Lower leg skin (tissue), 4 donors: ENCODE measurements at regions not wholly inside any gene's neighbourhood (a gene's known extent, or its start where the extent isn't known, plus 50 kb on each side); places are given as distances from the start of the nearest gene placed in this dataset.

Experiments used
- DNase-seq, 2 donors: peaks; one replicate each; pipeline ENCODE4 v3.0.0-alpha.2; 2019; ENCODE audit warnings: low spot score in 2 of 2
- H3K4me3 ChIP-seq: fragments of 200-600 bp; sonication (generic); 2 replicates; pipeline ENCODE4 v1.5.1; 2017; ENCODE audit warnings: mild to moderate bottlenecking, low read depth; ENCODE audit not compliant: poor library complexity, severe bottlenecking
- CTCF ChIP-seq, 3 donors: fragments of 450-650 bp; IDR thresholded peaks; one replicate each; pipeline ENCODE4 v1.5.1; 2016; ENCODE audit warnings: antibody characterized with exemption in 3 of 3, mild to moderate bottlenecking in 3 of 3, moderate library complexity in 2 of 3
- POLR2A ChIP-seq, 2 donors: fragments of 450-650 bp; IDR thresholded peaks; one replicate each; pipeline ENCODE4 v1.6.1; 2016 to 2017; ENCODE audit warnings: antibody characterized with exemption in 2 of 2, mild to moderate bottlenecking in 1 of 2, moderate library complexity in 1 of 2
- WGBS, 2 donors: methylation state at CpG; one replicate each; pipeline ENCODE4 v1.1.5; 2018; 5-methylcytosine and 5-hydroxymethylcytosine counted together
- intact Hi-C: fragments of 100-400 bp; cut with DNase I; formaldehyde crosslinking; loops from one replicate; pipeline ENCODE4 v1.15.0; 2023; ENCODE audit warnings: low total_unique reads

GRCh38 chr19:13666165-13666564 lies 98.2 kb upstream of the MRI1 start:
- 72 to 79% methylated on average over 15 of the region's 15 CpGs for WGBS, 2 donors
- no peak for TF ChIP-seq POLR2A (IDR thresholded peaks at IDR 0.05)
- no peak for TF ChIP-seq CTCF (IDR thresholded peaks at IDR 0.05)
- intact Hi-C loops, result no loop called here
- H3K4me3 ChIP-seq, result no peak overlapping the region
- no peak for DNase-seq

DNA sequence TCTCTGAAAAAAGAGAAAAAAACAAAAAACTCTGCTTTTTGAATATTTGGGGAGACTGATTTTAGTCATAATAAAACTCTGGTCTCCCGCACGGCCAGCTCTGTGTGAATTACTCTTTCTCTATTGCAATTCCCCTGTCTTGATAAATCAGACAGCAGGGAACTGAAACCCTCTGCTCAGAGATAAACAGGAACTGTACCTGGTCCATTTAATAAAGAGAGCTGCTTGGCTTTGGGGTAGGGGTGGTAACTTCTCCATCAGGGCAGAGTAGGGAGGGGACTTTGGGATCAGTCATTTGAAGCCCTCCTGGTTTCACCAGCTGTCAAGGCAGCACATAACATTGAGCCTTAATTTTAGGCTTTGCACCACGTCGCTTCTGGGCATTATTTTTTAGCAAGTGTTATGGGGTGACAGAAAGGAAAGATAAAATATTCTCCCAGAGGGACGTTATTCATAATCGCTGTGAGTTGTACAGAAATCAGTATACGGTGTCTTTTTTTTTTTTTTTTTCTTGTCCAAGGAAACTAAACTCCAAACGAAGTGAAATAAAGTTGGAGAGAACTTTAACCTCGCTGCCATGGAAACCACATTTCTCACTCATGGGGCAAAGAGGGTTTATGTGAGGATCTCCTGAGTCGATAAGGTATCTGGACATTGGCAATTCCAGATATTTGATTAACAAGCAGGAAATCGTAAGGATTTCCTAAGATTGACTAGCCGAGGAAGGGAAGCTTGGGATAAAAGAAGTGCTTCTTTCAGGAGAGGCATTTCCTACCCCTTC lies 99.0 kb upstream of the MRI1 start:
- DNase-seq, result no peak
- H3K4me3 ChIP-seq, result no peak overlapping the region
- WGBS, 2 donors, result 61 to 68% methylated on average over 12 of the region's 12 CpGs
- TF ChIP-seq CTCF (IDR thresholded peaks at IDR 0.05), result no peak
- TF ChIP-seq POLR2A (IDR thresholded peaks at IDR 0.05), result no peak
- intact Hi-C loops, result no loop called here

DNA sequence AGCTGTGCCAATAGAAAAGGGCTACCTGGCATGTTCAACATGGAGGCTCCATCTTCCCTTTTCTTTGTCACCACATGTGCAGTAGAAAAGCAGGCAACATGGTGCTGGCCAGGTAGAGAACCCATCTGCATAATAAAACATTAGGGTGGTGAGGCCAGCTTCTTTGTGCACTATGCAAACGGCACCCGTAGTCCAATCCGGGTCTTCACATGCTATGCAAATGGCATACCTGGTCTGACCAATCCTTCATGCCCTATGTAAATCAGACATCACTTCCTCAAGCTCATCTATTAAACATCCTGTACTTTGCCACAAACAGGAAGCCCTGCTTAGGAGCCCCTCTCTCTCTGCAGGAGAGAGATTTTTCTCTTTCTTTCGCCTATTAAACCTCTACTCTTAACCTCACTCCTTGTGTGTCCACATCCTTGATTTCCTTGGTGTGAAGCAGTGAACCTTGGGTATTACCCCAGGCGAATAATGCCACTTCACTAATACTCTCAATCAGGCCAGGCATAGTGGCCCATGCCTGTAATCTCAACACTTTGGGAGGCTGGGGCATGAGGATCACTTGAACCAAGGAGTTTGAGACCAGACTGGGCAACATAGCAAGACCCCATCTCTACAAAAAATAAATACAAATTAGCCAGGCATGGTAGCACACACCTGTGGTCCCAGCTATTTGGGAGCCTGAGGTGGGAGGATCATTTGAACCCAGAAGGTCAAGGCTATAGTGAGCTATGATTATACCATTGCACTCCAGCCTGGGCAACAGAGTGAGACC lies 111.3 kb upstream of the MRI1 start:
- WGBS, 2 donors, result 78 to 84% methylated on average over 5 of the region's 5 CpGs
- intact Hi-C loops, result no loop called here
- no peak for TF ChIP-seq POLR2A (IDR thresholded peaks at IDR 0.05)
- no peak overlapping the region for H3K4me3 ChIP-seq
- no peak for DNase-seq

GRCh38 chr19:13646758-13647157 lies 117.6 kb upstream of the MRI1 start:
- no peak for DNase-seq
- H3K4me3 ChIP-seq, result no peak overlapping the region
- TF ChIP-seq CTCF (IDR thresholded peaks at IDR 0.05) (no peak), POLR2A (IDR thresholded peaks at IDR 0.05) (no peak)
- 47 to 51% methylated on average over 7 of the region's 7 CpGs for WGBS, 2 donors
- intact Hi-C loops, result no loop called here

- H3K4me3 ChIP-seq, result no peak overlapping the region
- intact Hi-C loops, result no loop called here
- 89 to 96% methylated on average over 3 of the region's 3 CpGs for WGBS, 2 donors
- TF ChIP-seq POLR2A (IDR thresholded peaks at IDR 0.05) (no peak), CTCF (IDR thresholded peaks at IDR 0.05) (no peak)
- DNase-seq, result no peak
These were observed 119.7 kb upstream of the MRI1 start for GRCh38 chr19:13644645-13645044.

DNA sequence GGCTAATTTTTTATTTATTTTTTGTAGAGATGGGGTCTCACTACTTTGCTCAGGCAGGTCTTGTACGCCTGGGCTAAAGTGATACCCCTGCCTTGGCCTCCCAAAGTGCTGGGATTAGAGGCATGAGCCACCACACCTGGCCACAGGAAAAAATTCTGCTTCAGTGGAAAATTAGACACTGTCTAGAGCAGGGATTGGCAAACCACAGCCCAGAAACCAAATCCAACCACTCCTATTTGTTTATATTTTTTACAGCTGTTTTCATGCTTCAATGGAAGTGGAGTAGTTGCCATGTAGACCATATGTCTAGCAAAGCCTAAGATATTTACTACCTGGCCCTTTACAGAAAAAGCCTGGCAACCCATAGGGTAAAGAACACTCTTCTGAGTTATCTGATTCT lies 123.7 kb upstream of the MRI1 start:
- TF ChIP-seq POLR2A (IDR thresholded peaks at IDR 0.05) (no peak), CTCF (IDR thresholded peaks at IDR 0.05) (no peak)
- intact Hi-C loops, result no loop called here
- 72 to 86% methylated on average over 1 of the region's 1 CpG for WGBS, 2 donors
- no peak for DNase-seq
- no peak overlapping the region for H3K4me3 ChIP-seq
